Brain pericyte (primary cell): ENCODE measurements at regions not wholly inside any gene's neighbourhood (a gene's known extent, or its start where the extent isn't known, plus 50 kb on each side); places are given as distances from the start of the nearest gene placed in this dataset.
"Not testable (repeated sequence)": the region's sequence is repeated elsewhere in the genome, so short reads cannot be mapped to it uniquely, and the experiment has no call there.

Experiments used
- DNase-seq: peaks from one replicate; pipeline ENCODE4 v3.0.0-alpha.2; 2012; ENCODE audit warnings: low read depth, low spot score

DNA sequence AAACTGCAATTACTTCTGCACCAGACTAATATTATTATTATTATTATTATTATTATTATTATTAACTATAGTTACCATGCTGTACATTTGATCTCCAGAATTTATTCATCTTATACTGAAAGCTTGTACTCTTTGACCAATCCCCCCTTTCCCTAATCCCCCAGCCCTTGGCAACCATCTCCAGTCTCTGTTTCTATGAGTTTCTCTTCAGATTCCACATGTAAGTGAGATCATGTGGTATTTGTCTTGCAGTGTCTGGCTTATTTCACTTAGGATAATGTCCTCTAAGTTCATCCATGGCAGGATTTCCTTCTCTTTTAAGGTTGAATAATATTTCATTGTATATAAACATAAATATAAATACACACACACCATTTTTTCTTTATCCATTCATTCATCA, 287.0 kb upstream of the DAB2 start:
- no peak for DNase-seq

DNA sequence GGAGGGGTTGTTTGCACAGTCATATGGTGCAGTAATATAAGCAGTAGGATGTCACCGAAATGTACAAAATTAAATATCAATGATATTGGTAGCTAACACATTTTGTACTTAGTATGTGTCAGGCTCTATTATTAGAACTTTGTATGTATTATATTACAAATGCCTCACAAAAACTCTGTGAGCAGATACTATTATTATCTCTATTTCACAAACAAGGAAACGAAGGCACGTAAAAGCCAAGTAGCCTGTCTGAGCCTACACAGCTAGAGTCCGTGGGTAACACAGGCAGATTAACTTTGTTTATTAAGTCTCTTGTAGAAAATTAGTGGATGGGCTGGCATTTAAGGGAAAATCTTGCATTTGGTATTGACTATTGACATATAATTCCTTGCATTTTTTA, 284.3 kb upstream of the DAB2 start:
- no peak for DNase-seq

DNA sequence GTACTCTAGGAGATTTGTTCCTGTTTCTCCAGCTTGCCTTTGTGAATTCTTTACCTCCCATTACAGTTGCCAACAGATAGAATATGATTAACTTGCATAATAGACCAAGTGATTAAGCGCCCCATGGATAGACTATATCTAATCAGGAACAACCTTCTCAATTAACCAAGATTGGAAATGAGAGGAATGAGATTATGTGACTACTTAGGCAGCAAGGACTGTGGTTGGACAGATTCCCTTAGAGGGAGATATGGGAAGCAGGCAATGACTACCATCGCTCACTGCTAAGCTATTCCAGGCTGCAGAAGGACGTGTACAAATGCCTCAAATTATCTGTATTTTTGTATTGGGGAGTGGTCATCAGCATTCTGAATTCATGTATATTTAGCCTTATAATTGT, 278.1 kb upstream of the DAB2 start:
- no peak for DNase-seq

- no peak for DNase-seq
Measured at GRCh38 chr5:39700523-39700922, 275.7 kb upstream of the DAB2 start.

- no peak for DNase-seq
Measured at GRCh38 chr5:39698838-39699560, 274.2 kb upstream of the DAB2 start.

GRCh38 chr5:39697881-39698280, 273.1 kb upstream of the DAB2 start:
- DNase-seq, result no peak

DNA sequence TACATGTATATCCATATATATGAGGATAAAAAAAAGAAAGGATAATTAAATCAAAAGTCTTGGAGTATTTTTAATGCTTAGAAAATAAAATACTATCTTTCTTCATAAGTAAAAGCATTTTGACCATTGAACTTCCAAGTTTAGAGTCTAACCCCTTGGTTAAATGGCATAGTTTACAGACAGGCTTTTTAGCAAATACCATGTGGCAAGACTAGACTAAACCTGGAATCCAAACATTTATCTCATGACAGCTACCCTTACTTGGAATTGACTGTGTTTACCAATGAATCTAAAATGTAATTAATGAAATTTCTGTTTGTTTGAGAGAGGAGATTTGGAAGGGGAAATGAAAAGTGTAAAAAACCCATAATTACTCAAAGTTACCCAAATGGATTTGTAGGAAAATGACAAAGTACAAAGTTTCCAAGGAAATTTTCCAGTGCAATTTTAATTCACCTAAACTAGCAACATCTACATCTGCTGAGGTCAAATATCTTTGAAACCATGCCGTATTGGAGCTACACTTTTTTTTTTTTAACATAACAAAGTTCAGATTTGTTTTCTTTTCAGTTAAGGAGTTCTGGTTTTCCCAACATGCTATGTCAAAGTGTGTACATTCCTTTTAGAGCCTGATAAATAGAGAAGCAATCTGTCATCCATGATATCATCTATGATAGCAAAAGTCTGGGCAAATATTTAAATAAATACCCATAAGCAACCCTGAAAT, 272.1 kb upstream of the DAB2 start:
- no peak for DNase-seq

DNA sequence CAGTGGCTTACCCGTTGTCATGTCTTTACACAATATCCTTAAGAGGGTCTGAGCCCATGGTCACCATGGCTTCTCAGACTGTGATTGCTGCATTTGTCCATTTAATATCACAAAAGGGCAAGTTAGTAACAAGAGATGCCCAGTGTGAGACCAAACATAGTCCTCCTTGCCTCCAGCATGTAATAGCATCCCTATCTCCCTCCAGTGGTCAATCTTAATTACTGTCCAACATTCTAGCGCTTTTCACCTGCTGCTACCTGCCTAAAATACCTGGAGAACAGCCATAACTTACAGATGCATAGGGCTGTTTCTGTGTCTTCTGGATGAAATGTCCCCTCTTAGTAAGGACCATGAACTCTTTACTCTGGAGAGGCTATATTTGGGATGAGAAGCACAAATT, 267.2 kb upstream of the DAB2 start:
- DNase-seq, result no peak

GRCh38 chr5:39691136-39691535, 266.4 kb upstream of the DAB2 start:
- DNase-seq, result no peak

DNA sequence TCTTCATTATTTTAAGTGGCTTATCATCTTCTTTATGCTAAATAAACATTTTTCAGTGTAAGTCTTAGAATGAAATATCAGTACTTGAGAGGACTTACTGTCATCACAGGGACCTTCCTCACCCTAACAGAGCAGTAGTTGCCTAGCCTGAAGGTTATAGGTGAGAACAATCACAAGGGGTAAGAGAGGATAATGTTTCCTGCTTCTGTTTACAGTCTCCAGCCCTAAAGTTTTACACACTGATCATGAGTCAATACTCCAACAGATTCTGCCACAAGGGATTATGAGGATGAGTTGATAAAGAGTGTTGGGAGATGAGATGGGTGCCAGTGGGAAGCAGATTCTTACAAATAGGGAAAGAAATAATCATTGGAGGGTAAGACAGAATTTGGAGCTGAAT, 265.1 kb upstream of the DAB2 start:
- DNase-seq, result no peak

- DNase-seq, result not testable (repeated sequence)
Measured at GRCh38 chr5:39687924-39688323, 263.1 kb upstream of the DAB2 start.

DNA sequence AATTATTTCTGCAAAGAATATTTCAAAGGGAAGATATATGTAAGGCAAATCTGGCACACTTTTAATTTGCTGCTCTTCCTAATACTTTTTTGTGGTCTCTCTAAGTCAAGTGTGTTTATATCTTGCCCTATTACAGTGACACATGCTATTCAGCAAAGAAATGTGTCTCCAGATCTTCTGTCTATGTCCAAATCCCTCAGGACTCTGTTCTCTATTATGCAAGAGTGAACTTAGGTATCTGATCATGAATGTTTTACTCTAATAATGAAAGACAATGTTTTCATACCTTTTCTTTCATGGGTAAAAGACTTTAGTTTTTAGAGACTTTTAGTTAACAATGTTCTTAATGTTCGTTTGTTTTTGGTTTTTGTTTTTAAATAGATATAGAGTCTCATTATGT, 255.4 kb upstream of the DAB2 start:
- no peak for DNase-seq

DNA sequence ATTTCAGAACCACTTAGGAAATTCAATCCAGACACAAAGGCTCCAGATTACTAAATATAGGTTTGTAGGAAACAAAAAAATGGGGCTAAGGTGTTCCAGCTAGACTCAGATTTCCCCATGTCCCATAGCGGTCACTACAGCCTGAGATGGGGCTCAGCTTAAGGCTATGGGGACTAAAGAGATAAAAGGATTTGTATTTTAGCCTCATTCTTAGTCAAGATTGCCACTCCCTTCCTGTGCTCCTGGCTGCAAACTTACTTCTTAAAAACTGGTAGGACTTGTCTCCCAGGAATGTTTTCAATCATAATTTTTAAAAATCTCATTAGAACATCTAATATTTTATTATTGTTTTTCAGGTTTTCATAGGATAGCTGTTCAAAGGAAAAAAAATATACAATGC, 253.8 kb upstream of the DAB2 start:
- no peak for DNase-seq

DNA sequence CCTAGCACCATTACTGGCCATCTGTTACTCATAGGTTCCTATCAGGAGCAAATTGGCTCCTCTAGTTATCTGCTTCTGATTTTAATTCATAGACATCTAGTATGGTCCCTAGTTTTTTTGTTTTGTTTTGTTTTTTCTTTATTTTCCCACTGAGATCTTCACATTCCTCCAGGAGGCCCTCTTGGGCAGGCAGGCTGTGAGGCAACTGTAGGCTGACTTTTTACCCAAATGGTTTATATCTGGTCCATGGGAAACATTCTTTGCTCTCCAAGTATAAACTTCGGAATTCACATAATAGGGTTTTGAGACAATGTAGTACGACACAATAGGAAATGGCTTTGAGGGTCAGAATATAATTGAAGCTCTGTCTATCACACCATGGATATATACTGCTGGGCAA, 250.9 kb upstream of the DAB2 start:
- DNase-seq, result peak; percentile 16

DNA sequence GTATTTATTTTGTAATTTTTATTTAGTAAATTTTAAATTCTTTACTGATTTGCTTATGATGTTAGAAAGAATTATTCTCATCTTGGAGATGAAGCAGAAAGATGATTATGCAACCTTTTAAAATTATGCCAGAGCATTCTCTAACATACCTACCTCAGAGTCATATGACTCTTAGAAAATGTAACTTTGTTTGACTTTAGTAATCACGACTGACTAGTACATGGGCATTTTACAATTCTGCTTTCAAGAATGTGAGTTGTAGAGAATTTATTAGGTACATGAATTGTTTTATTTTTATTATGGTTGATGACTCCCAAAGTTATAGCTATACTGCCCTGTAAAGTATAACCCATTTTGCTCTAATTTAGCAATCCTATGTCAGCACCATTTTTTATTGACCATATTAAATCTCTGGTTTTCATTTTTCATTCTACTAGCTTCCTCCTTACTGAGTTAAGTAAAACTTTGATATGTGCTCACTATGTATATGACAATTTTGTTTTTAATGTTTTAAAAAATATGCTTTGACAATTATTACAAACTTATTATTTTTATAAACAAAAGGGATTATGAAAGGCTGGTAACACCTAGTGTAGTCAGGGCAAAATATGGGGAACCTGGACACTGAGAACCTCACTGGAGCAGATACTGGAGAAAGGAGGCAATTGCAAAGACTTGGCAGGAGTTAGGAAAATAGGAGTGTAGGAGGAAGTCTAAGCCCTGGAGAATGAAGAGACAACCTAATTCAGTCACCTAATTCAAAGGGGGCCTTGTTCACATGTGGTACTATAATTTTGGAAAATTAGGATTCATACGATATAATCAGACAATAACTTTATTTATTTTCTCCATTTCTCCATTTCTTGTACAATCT, 249.7 kb upstream of the DAB2 start:
- no peak for DNase-seq

- peak; percentile 5 for DNase-seq
Measured at GRCh38 chr5:39671561-39671961, 246.8 kb upstream of the DAB2 start.

GRCh38 chr5:39670955-39671354, 246.2 kb upstream of the DAB2 start:
- DNase-seq, result no peak

DNA sequence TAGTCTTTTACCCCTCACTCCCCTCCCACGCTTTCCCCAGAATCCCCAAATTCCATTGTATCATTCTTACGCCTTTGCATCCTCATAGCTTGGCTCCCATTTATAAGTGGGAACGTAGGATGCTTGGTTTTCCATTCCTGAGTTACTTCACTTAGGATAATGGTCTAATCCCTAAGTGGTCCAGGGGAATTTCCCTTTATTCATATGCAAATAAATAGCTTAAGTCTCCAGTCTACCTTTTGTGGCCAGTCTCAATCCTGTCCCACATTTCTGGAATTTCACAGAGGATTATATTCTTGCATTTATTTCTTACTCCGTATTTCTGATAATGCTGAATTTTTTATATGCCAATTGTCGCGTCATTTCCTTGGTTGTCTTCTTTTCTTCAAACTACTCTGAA, 245.6 kb upstream of the DAB2 start:
- DNase-seq, result no peak

GRCh38 chr5:39668980-39669379, 244.2 kb upstream of the DAB2 start:
- no peak for DNase-seq

DNA sequence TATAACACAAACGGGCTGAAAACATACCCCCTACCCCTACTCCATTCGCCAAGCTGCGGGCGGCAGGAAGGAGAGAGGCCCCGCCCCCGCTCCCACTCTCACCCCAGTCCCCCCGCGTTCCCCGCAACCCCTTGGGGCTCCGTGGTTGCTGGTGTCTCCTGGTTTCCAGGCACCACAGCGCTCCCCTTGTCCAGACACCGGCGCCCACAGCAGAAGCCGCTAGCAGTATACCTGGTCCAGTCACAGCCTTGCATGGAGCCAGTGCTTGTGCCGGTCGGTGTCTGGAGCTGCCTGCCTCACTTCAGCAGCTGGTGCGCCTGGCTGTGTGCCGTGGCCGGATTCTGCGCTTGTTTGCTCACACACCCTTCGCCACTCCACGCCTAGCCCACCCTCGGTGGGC, 240.5 kb upstream of the DAB2 start:
- DNase-seq, result no peak

- DNase-seq, result no peak
Measured at GRCh38 chr5:39662945-39663344, 238.2 kb upstream of the DAB2 start.

DNA sequence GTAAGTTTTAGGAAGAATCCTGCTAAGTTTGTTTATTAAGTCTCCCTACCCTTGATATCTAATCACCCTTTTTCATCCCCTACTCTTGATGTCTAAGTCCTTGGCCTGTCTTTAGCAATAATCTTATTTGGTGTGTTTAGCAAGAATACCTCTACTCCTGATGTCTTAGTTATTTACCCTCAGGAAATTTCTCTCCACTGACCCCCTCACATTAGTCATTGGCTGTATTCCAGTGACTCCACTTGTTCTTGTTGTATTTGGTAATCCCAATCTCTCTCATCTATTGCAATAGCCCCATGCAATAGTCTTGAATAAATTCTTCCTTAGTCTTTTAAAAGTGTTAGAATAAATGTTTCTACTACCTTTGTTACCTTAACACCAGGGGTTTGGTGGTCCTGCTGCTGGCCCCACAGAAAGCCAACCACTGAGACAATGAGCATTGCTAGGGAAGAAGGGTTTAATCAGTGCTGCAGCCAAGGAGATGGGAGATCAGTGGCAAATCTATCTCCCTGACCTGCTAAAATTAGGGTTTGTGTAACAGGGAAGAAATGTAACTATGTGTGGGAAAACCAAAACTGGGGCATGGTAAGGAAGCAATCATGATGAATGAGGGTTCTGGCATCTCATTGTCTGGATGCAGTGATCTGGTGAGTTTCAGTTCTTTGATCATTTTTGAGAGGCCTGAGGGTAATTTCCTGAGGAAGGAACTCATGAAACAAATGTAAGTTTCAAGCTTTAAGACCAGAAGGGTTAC, 236.4 kb upstream of the DAB2 start:
- DNase-seq, result no peak
